Thoracic aorta (tissue), 2 donors: ENCODE measurements at regions not wholly inside any gene's neighbourhood (a gene's known extent, or its start where the extent isn't known, plus 50 kb on each side); places are given as distances from the start of the nearest gene placed in this dataset.

Source experiments
- ATAC-seq: fragments of 150-250 bp; one replicate; pipeline ENCODE4 v1.8.0; 2017; ENCODE audit warnings: low read depth; ENCODE audit not compliant: insufficient number of reproducible peaks, low FRiP score
- DNase-seq: peaks from one replicate; pipeline ENCODE4 v3.0.0-alpha.2; 2020; ENCODE audit warnings: low spot score
- H3K27ac ChIP-seq, 2 donors: fragments of 200-600 bp; sonication (generic); 1 replicate in 1 of 2; 2 replicates in 1 of 2; pipeline ENCODE4 v1.5.1; 2016; ENCODE audit warnings: mild to moderate bottlenecking in 2 of 2, moderate library complexity in 2 of 2
- H3K27me3 ChIP-seq: fragments of 200-600 bp; sonication (generic); replicated peaks from 2 replicates; pipeline ENCODE4 v1.6.0; 2016; ENCODE audit warnings: mild to moderate bottlenecking; ENCODE audit not compliant: insufficient read depth
- H3K36me3 ChIP-seq: fragments of 200-600 bp; sonication (generic); one replicate; pipeline ENCODE4 v1.5.1; 2016
- H3K4me1 ChIP-seq, 2 donors: fragments of 200-600 bp; sonication (generic); 1 replicate in 1 of 2; 2 replicates in 1 of 2; pipeline versions ENCODE4 v1.5.1 to v1.6.0; 2016; ENCODE audit warnings: low read depth in 2 of 2, mild to moderate bottlenecking in 1 of 2; ENCODE audit not compliant: control insufficient read depth in 1 of 2
- H3K4me3 ChIP-seq: fragments of 200-600 bp; sonication (generic); 2 replicates; pipeline ENCODE4 v1.5.1; 2016; ENCODE audit warnings: mild to moderate bottlenecking
- H3K9me3 ChIP-seq: fragments of 200-600 bp; sonication (generic); 2 replicates; pipeline ENCODE4 v1.5.1; 2016
- CTCF ChIP-seq: fragments of 200-600 bp; sonication (generic); IDR thresholded peaks from one replicate; pipeline ENCODE4 v1.5.1; 2019; ENCODE audit warnings: antibody characterized with exemption

GRCh38 chr2:175823707-175824073 is 178.4 kb downstream of the LNPK start:
- Histone ChIP-seq H3K9me3 (no peaks in the 10 kb centered on the region), H3K4me1 (no peaks in the 10 kb centered on the region), H3K4me3 (no peak overlapping the region), H3K27ac (no peak overlapping the region), H3K27me3 (no peaks in the 10 kb centered on the region), H3K36me3 (no peaks in the 10 kb centered on the region)
- no peak for DNase-seq
- no peak for ATAC-seq
- no peak for TF ChIP-seq CTCF

- no peak for TF ChIP-seq CTCF
- DNase-seq (no peak), ATAC-seq (no peak)
Measured at GRCh38 chr2:175823002-175823706, 178.9 kb downstream of the LNPK start.

GRCh38 chr2:175817221-175817620 is 184.8 kb downstream of the LNPK start:
- DNase-seq (no peak), ATAC-seq (no peak)
- Histone ChIP-seq H3K4me3 (no peak overlapping the region), H3K9me3 (peaks cover 4% of the 10 kb centered on the region), H3K27me3 (no peaks in the 10 kb centered on the region), H3K27ac (no peak overlapping the region), H3K4me1 (peaks cover 0 to 6% of the 10 kb centered on the region in 2 donors), H3K36me3 (no peaks in the 10 kb centered on the region)
- no peak for TF ChIP-seq CTCF

More at GRCh38 chr2:175823002-175823706, 178.9 kb downstream of the LNPK start:
- no peaks in the 10 kb centered on the region for H3K9me3 ChIP-seq
- no peak overlapping the region for H3K27ac ChIP-seq
- H3K4me3 ChIP-seq, result no peak overlapping the region
- H3K36me3 ChIP-seq, result no peaks in the 10 kb centered on the region
- H3K27me3 ChIP-seq, result no peaks in the 10 kb centered on the region
- no peaks in the 10 kb centered on the region for H3K4me1 ChIP-seq

- no peak overlapping the region for H3K4me3 ChIP-seq
- ATAC-seq (no peak), DNase-seq (no peak)
- no peaks in the 10 kb centered on the region for H3K27me3 ChIP-seq
- peaks cover 4% of the 10 kb centered on the region for H3K9me3 ChIP-seq
- TF ChIP-seq CTCF, result no peak
- H3K27ac ChIP-seq, result no peak overlapping the region
- H3K4me1 ChIP-seq, result peaks cover 0 to 10% of the 10 kb centered on the region in 2 donors
- H3K36me3 ChIP-seq, result no peaks in the 10 kb centered on the region
Measured at GRCh38 chr2:175815537-175815936, 186.5 kb downstream of the LNPK start.

GRCh38 chr2:175811971-175812370 is 190.1 kb downstream of the LNPK start:
- Histone ChIP-seq H3K9me3 (peaks cover 4% of the 10 kb centered on the region), H3K27ac (no peak overlapping the region), H3K4me3 (no peak overlapping the region), H3K4me1 (peaks cover 0 to 10% of the 10 kb centered on the region in 2 donors), H3K36me3 (no peaks in the 10 kb centered on the region), H3K27me3 (no peaks in the 10 kb centered on the region)
- DNase-seq (no peak), ATAC-seq (no peak)
- no peak for TF ChIP-seq CTCF
